HUDEP-2 (cell line): ENCODE measurements at regions not wholly inside any gene's neighbourhood (a gene's known extent, or its start where the extent isn't known, plus 50 kb on each side); places are given as distances from the start of the nearest gene placed in this dataset.

Source experiments
- DNase-seq, 76 experiments: peaks; one replicate each; lab custom pipeline; 2025; ENCODE audit not compliant: unreplicated experiment in 76 of 76; lab: John Stamatoyannopoulos, UW

DNA sequence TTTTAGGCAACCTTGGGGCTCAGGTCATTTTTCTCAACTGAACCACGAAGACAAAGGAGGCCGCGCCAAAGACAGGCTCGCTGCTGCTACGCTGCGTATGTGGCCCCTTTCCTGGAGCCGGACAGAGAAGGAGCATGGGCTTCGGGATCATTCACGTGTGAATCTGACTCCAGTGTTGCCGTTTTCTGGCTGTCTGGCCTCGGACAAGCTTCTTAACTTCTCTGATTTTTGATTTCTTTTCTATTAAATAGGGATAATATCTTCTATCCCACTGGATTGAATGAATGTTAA, 50.8 kb upstream of the ZNF366 start:
- DNase-seq = no peak

DNA sequence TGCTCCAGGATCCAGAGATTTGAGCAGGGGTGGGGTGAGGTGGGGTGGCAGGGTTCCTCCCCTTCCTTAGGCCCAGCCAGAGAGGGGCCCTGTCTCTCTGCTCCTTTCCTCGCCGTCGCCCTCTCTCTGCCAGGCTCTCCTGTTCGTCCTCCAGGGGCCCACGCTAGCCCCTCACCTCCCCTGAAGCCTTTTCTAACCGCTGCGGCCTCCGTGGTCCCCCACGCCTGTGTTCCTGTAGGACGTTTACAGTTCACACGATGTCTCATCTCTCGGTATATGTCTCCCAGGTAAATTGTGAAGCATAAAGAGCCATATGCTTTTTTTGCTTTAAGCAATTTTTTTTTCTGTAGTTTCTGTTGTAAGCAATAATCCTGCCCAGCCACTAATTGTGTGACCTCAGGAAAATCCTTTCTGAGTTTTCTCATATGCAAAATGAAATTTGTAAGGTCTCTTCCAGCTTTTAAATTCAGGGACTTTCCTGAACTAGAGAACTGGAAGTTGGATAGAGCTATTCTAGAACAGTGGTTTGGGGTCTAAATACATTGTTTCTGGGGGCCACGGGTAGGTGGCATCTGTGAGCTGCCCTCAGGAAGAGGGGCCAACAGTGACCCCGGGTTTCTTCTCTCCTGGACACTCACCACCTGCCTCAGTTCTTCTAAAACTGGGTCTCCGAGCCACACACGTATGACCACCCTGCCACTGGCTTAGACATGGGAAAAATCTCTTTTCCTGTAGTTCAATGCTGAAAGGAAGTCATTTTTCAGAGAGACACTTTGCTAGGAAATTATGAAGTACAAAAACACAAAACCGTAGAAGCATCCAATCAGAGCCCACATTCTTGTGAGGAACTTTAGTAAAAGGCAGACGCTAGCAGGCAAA, 50.2 kb upstream of the ZNF366 start:
- DNase-seq = no peak
